Trophoblast cell (in vitro differentiated cells and primary cell): ENCODE measurements at regions not wholly inside any gene's neighbourhood (a gene's known extent, or its start where the extent isn't known, plus 50 kb on each side); places are given as distances from the start of the nearest gene placed in this dataset.
A peak's percentile ranks its signal among the peaks of the same experiment; 100 is the strongest.
"Not testable (repeated sequence)": the region's sequence is repeated elsewhere in the genome, so short reads cannot be mapped to it uniquely, and the experiment has no call there.

Source experiments
- DNase-seq, 2 donors: peaks; one replicate each; pipeline ENCODE4 v3.0.0-alpha.2; 2016
- H2AFZ ChIP-seq: 2 replicates; pipeline ENCODE4 v1.6.1; 2013; ENCODE audit warnings: low read length, moderate library complexity, mild to moderate bottlenecking; ENCODE audit not compliant: insufficient read depth, poor library complexity
- H2AK5ac ChIP-seq: 2 replicates; pipeline ENCODE4 v1.6.1; 2013; ENCODE audit warnings: mild to moderate bottlenecking, low read length
- H2BK120ac ChIP-seq: 2 replicates; pipeline ENCODE4 v1.6.1; 2013; ENCODE audit warnings: low read length, mild to moderate bottlenecking, moderate library complexity; ENCODE audit not compliant: insufficient read depth, poor library complexity
- H2BK12ac ChIP-seq: 2 replicates; pipeline ENCODE4 v1.6.1; 2013; ENCODE audit warnings: mild to moderate bottlenecking, low read length, moderate library complexity
- H2BK5ac ChIP-seq: 2 replicates; pipeline ENCODE4 v1.6.1; 2013; ENCODE audit warnings: low read length, low read depth, moderate library complexity, mild to moderate bottlenecking; ENCODE audit not compliant: poor library complexity
- H3K14ac ChIP-seq: 2 replicates; pipeline ENCODE4 v1.6.1; 2013; ENCODE audit warnings: mild to moderate bottlenecking, low read length
- H3K18ac ChIP-seq: 2 replicates; pipeline ENCODE4 v1.6.1; 2013; ENCODE audit warnings: mild to moderate bottlenecking, low read length
- H3K23ac ChIP-seq: 2 replicates; pipeline ENCODE4 v1.6.1; 2013; ENCODE audit warnings: low read length
- H3K27ac ChIP-seq: 2 replicates; pipeline ENCODE4 v1.5.1; 2013; ENCODE audit warnings: low read depth, mild to moderate bottlenecking, inconsistent platforms, low read length, moderate library complexity
- H3K27me3 ChIP-seq: 2 replicates; pipeline ENCODE4 v1.6.1; 2013; ENCODE audit warnings: inconsistent platforms, mild to moderate bottlenecking, low read length, moderate library complexity; ENCODE audit not compliant: insufficient read depth
- H3K36me3 ChIP-seq, 2 experiments: 1 replicate in 1 of 2; 2 replicates in 1 of 2; pipeline ENCODE4 v1.6.1; 2013; ENCODE audit warnings: low read length in 2 of 2, mild to moderate bottlenecking in 2 of 2, moderate library complexity in 1 of 2; ENCODE audit not compliant: insufficient read depth in 2 of 2, control insufficient read depth in 1 of 2
- H3K4ac ChIP-seq: 2 replicates; pipeline ENCODE4 v1.6.1; 2013; ENCODE audit warnings: low read depth, mild to moderate bottlenecking, low read length, moderate library complexity
- H3K4me1 ChIP-seq, 2 experiments: 1 replicate in 1 of 2; 2 replicates in 1 of 2; pipeline ENCODE4 v1.6.1; 2013; ENCODE audit warnings: low read length in 2 of 2, mild to moderate bottlenecking in 2 of 2, moderate library complexity in 1 of 2; ENCODE audit not compliant: insufficient read depth in 2 of 2, control insufficient read depth in 1 of 2
- H3K4me2 ChIP-seq: 2 replicates; pipeline ENCODE4 v1.6.1; 2013; ENCODE audit warnings: inconsistent platforms, mild to moderate bottlenecking, low read length, moderate library complexity
- H3K4me3 ChIP-seq: 2 replicates; pipeline ENCODE4 v1.5.1; 2013; ENCODE audit warnings: mild to moderate bottlenecking, low read depth, low read length, inconsistent platforms
- H3K79me1 ChIP-seq: one replicate; pipeline ENCODE4 v1.6.1; 2013; ENCODE audit warnings: low read length
- H3K79me2 ChIP-seq: 2 replicates; pipeline ENCODE4 v1.6.1; 2013; ENCODE audit warnings: low read length, mild to moderate bottlenecking; ENCODE audit not compliant: control insufficient read depth, insufficient read depth, poor library complexity
- H3K9ac ChIP-seq: 2 replicates; pipeline ENCODE4 v1.6.1; 2013; ENCODE audit warnings: mild to moderate bottlenecking, low read length
- H3K9me3 ChIP-seq: 2 replicates; pipeline ENCODE4 v1.6.1; 2013; ENCODE audit warnings: low read depth, mild to moderate bottlenecking, control low read depth, inconsistent platforms, low read length; ENCODE audit not compliant: insufficient read depth
- H4K12ac ChIP-seq: 2 replicates; pipeline ENCODE4 v1.6.1; 2013; ENCODE audit warnings: low read depth, mild to moderate bottlenecking, low read length, moderate library complexity
- H4K8ac ChIP-seq: 2 replicates; pipeline ENCODE4 v1.6.1; 2013; ENCODE audit warnings: low read depth, mild to moderate bottlenecking, low read length, moderate library complexity
- H4K91ac ChIP-seq: one replicate; pipeline ENCODE4 v1.6.1; 2013; ENCODE audit warnings: low read depth, mild to moderate bottlenecking, low read length, moderate library complexity
- WGBS: extraction: QIAGEN DNeasy Blood & Tissue Kit; methylation state at CpG from one replicate; pipeline ENCODE4 v1.1.7; 2013; ENCODE audit warnings: missing lambda C conversion rate; ENCODE audit not compliant: insufficient read length, insufficient coverage; ENCODE audit errors: extremely low coverage; 5-methylcytosine and 5-hydroxymethylcytosine counted together

GRCh38 chr18:75714766-75715165, 287.3 kb upstream of the SMIM21 start:
- no CpG with 5 or more reads among the region's 3 CpGs for WGBS
- H3K4me1 ChIP-seq: no peaks in the 10 kb centered on the region

GRCh38 chr18:75712124-75712867, 284.8 kb upstream of the SMIM21 start:
- not testable (repeated sequence) for H3K79me2 ChIP-seq, H3K4me2 ChIP-seq, H2AK5ac ChIP-seq, H3K23ac ChIP-seq, H3K4me1 ChIP-seq, H4K8ac ChIP-seq, H3K36me3 ChIP-seq, H3K9ac ChIP-seq, H3K18ac ChIP-seq, H2BK12ac ChIP-seq, H3K9me3 ChIP-seq, H3K27me3 ChIP-seq, H2AFZ ChIP-seq, H4K12ac ChIP-seq, DNase-seq, H2BK120ac ChIP-seq, H3K14ac ChIP-seq, H4K91ac ChIP-seq, H2BK5ac ChIP-seq, H3K4me3 ChIP-seq, H3K79me1 ChIP-seq, H3K27ac ChIP-seq, H3K4ac ChIP-seq
- no CpG with 5 or more reads among the region's 24 CpGs for WGBS

More at GRCh38 chr18:75714766-75715165, 287.3 kb upstream of the SMIM21 start:
- Histone ChIP-seq H2BK5ac (no peak overlapping the region), H3K4me3 (no peak overlapping the region), H3K23ac (no peak overlapping the region), H3K4me2 (no peak overlapping the region), H3K9ac (no peak overlapping the region), H4K12ac (no peak overlapping the region), H3K27ac (no peak overlapping the region), H3K14ac (no peak overlapping the region), H3K27me3 (no peaks in the 10 kb centered on the region), H2BK120ac (no peak overlapping the region), H4K91ac (no peak overlapping the region), H4K8ac (no peak overlapping the region), H2AK5ac (no peak overlapping the region), H2AFZ (no peak overlapping the region), H2BK12ac (no peak overlapping the region), H3K79me1 (no peaks in the 10 kb centered on the region), H3K36me3 (no peaks in the 10 kb centered on the region), H3K18ac (no peak overlapping the region), H3K79me2 (no peaks in the 10 kb centered on the region), H3K4ac (no peak overlapping the region), H3K9me3 (peaks cover 7% of the 10 kb centered on the region)
- DNase-seq: no peak

GRCh38 chr18:75700561-75700960, 273.1 kb upstream of the SMIM21 start:
- Histone ChIP-seq H3K18ac (no peak overlapping the region), H3K79me2 (no peaks in the 10 kb centered on the region), H3K4ac (no peak overlapping the region), H3K4me2 (no peak overlapping the region), H3K4me1 (no peaks in the 10 kb centered on the region), H2BK12ac (no peak overlapping the region), H4K91ac (no peak overlapping the region), H3K4me3 (no peak overlapping the region), H3K23ac (no peak overlapping the region), H3K27ac (no peak overlapping the region), H4K8ac (no peak overlapping the region), H3K9me3 (peaks cover 12% of the 10 kb centered on the region), H3K27me3 (no peaks in the 10 kb centered on the region), H2BK5ac (no peak overlapping the region), H3K36me3 (no peaks in the 10 kb centered on the region), H3K79me1 (no peaks in the 10 kb centered on the region), H3K9ac (no peak overlapping the region), H4K12ac (no peak overlapping the region), H2AFZ (no peak overlapping the region), H2BK120ac (no peak overlapping the region), H2AK5ac (no peak overlapping the region), H3K14ac (no peak overlapping the region)
- DNase-seq: no peak
- WGBS: 100% methylated on average over 1 of the region's 4 CpGs

GRCh38 chr18:75698861-75699260, 271.4 kb upstream of the SMIM21 start:
- no peak overlapping the region for H3K9ac ChIP-seq
- no peak overlapping the region for H2AFZ ChIP-seq
- H3K4me2 ChIP-seq: no peak overlapping the region
- no peak overlapping the region for H4K8ac ChIP-seq
- H3K4me3 ChIP-seq: no peak overlapping the region
- H3K36me3 ChIP-seq: no peaks in the 10 kb centered on the region
- H3K27ac ChIP-seq: no peak overlapping the region
- H3K4me1 ChIP-seq: no peaks in the 10 kb centered on the region
- no peak overlapping the region for H3K18ac ChIP-seq
- H3K14ac ChIP-seq: no peak overlapping the region
- H3K79me1 ChIP-seq: no peaks in the 10 kb centered on the region
- no peak overlapping the region for H3K4ac ChIP-seq
- no peaks in the 10 kb centered on the region for H3K27me3 ChIP-seq
- H2BK5ac ChIP-seq: no peak overlapping the region
- peak in 1 of 2 donors; percentile 7 for DNase-seq
- H3K79me2 ChIP-seq: no peaks in the 10 kb centered on the region
- no CpG with 5 or more reads among the region's 7 CpGs for WGBS
- no peak overlapping the region for H2BK12ac ChIP-seq
- H2AK5ac ChIP-seq: no peak overlapping the region
- peaks cover 11% of the 10 kb centered on the region for H3K9me3 ChIP-seq
- H2BK120ac ChIP-seq: no peak overlapping the region
- no peak overlapping the region for H4K12ac ChIP-seq
- H3K23ac ChIP-seq: no peak overlapping the region
- no peak overlapping the region for H4K91ac ChIP-seq
